H9 (cell line): ENCODE measurements at regions not wholly inside any gene's neighbourhood (a gene's known extent, or its start where the extent isn't known, plus 50 kb on each side); places are given as distances from the start of the nearest gene placed in this dataset.

Experiments used
- DNase-seq: peaks from one replicate; pipeline ENCODE4 v3.0.0-alpha.2; 2017
- H2AFZ ChIP-seq: one replicate; pipeline ENCODE4 v1.6.1; 2013; ENCODE audit warnings: mild to moderate bottlenecking, low read length, control low read depth, moderate library complexity
- H2AK5ac ChIP-seq: 2 replicates; pipeline ENCODE4 v1.6.1; 2013; ENCODE audit warnings: low read length, control low read depth, mixed read lengths; ENCODE audit not compliant: insufficient read length
- H2BK120ac ChIP-seq: one replicate; pipeline ENCODE4 v1.6.1; 2013; ENCODE audit warnings: low read depth, mild to moderate bottlenecking, low read length, control low read depth, inconsistent platforms; ENCODE audit not compliant: poor library complexity, severe bottlenecking
- H2BK12ac ChIP-seq: 2 replicates; pipeline ENCODE4 v1.6.1; 2013; ENCODE audit warnings: low read length, control low read depth, mixed read lengths, low read depth; ENCODE audit not compliant: insufficient read length
- H2BK15ac ChIP-seq: 2 replicates; pipeline ENCODE4 v1.6.1; 2013; ENCODE audit warnings: low read depth, low read length, control low read depth
- H2BK20ac ChIP-seq: one replicate; pipeline ENCODE4 v1.6.1; 2013; ENCODE audit warnings: low read depth, mild to moderate bottlenecking, low read length, control low read depth, inconsistent platforms; ENCODE audit not compliant: poor library complexity, severe bottlenecking
- H2BK5ac ChIP-seq: 2 replicates; pipeline ENCODE4 v1.6.1; 2013; ENCODE audit warnings: low read length, control low read depth, mixed read lengths; ENCODE audit not compliant: insufficient read length
- H3K14ac ChIP-seq: 2 replicates; pipeline ENCODE4 v1.6.1; 2013; ENCODE audit warnings: low read length, control low read depth; ENCODE audit not compliant: insufficient read depth
- H3K18ac ChIP-seq: 2 replicates; pipeline ENCODE4 v1.6.1; 2013; ENCODE audit warnings: low read depth, mild to moderate bottlenecking, mixed read lengths, low read length, control low read depth; ENCODE audit not compliant: insufficient read length
- H3K23ac ChIP-seq: 2 replicates; pipeline ENCODE4 v1.6.1; 2013; ENCODE audit warnings: low read length, control low read depth, mixed read lengths, low read depth; ENCODE audit not compliant: insufficient read length
- H3K23me2 ChIP-seq: 2 replicates; pipeline ENCODE4 v1.6.1; 2013; ENCODE audit warnings: low read depth, mild to moderate bottlenecking, mixed read lengths, low read length, control low read depth; ENCODE audit not compliant: insufficient read length, poor library complexity, severe bottlenecking
- H3K27ac ChIP-seq: 2 replicates; pipeline ENCODE4 v1.5.1; 2013; ENCODE audit warnings: low read length, control low read depth, mixed read lengths, low read depth; ENCODE audit not compliant: insufficient read length
- H3K27me3 ChIP-seq: 2 replicates; pipeline ENCODE4 v1.6.1; 2013; ENCODE audit warnings: low read length, control low read depth, inconsistent platforms; ENCODE audit not compliant: insufficient read depth
- H3K4ac ChIP-seq: 2 replicates; pipeline ENCODE4 v1.6.1; 2013; ENCODE audit warnings: low read depth, mild to moderate bottlenecking, control low read depth, inconsistent platforms, low read length, moderate library complexity
- H3K4me1 ChIP-seq: 2 replicates; pipeline ENCODE4 v1.6.1; 2013; ENCODE audit warnings: low read length, control low read depth, inconsistent platforms; ENCODE audit not compliant: insufficient read depth
- H3K4me2 ChIP-seq: 2 replicates; pipeline ENCODE4 v1.6.1; 2013; ENCODE audit warnings: low read length, control low read depth, mixed read lengths; ENCODE audit not compliant: insufficient read length, insufficient read depth
- H3K56ac ChIP-seq: 2 replicates; pipeline ENCODE4 v1.6.1; 2013; ENCODE audit warnings: low read depth, mild to moderate bottlenecking, mixed read lengths, low read length, control low read depth; ENCODE audit not compliant: insufficient read length
- H3K79me1 ChIP-seq: 2 replicates; pipeline ENCODE4 v1.6.1; 2013; ENCODE audit warnings: low read depth, mild to moderate bottlenecking, moderate library complexity, low read length, control low read depth, inconsistent platforms; ENCODE audit not compliant: insufficient read depth, poor library complexity, severe bottlenecking
- H3K79me2 ChIP-seq: 2 replicates; pipeline ENCODE4 v1.6.1; 2013; ENCODE audit warnings: low read length, control low read depth, inconsistent platforms; ENCODE audit not compliant: insufficient read depth
- H3K9ac ChIP-seq: 2 replicates; pipeline ENCODE4 v1.6.1; 2013; ENCODE audit warnings: low read length, control low read depth, mixed read lengths; ENCODE audit not compliant: insufficient read length; ENCODE audit errors: extremely low read depth
- H3K9me3 ChIP-seq: one replicate; pipeline ENCODE4 v1.6.1; 2013; ENCODE audit warnings: low read depth, low read length, inconsistent platforms; ENCODE audit not compliant: control insufficient read depth
- H3T11ph ChIP-seq: one replicate; pipeline ENCODE4 v1.6.1; 2013; ENCODE audit warnings: mild to moderate bottlenecking, low read length, control low read depth, inconsistent platforms
- H4K20me1 ChIP-seq: one replicate; pipeline ENCODE4 v1.6.1; 2013; ENCODE audit not compliant: control insufficient read depth, insufficient read length, insufficient read depth
- H4K5ac ChIP-seq: 2 replicates; pipeline ENCODE4 v1.6.1; 2013; ENCODE audit warnings: low read depth, mild to moderate bottlenecking, mixed read lengths, low read length, control low read depth; ENCODE audit not compliant: insufficient read length
- H4K8ac ChIP-seq: replicated peaks from 2 replicates; pipeline ENCODE4 v1.6.1; 2013; ENCODE audit warnings: low read length, control low read depth, mixed read lengths, low read depth; ENCODE audit not compliant: insufficient read length
- H4K91ac ChIP-seq: 2 replicates; pipeline ENCODE4 v1.6.1; 2013; ENCODE audit warnings: low read depth, mild to moderate bottlenecking, moderate library complexity, mixed read lengths, low read length, control low read depth; ENCODE audit not compliant: insufficient read length
- H3K27ac Mint-ChIP-seq, 3 experiments: 2 replicates in 2 of 3; 3 replicates in 1 of 3; pipeline ENCODE4 v1.8.0; 2020 to 2021; ENCODE audit warnings: mixed read lengths in 3 of 3, mild to moderate bottlenecking in 1 of 3, moderate library complexity in 1 of 3
- H3K27me3 Mint-ChIP-seq: 2 replicates; pipeline ENCODE4 v1.8.0; 2021; ENCODE audit warnings: low read depth, mild to moderate bottlenecking, moderate library complexity, mixed read lengths
- H3K36me3 Mint-ChIP-seq, 3 experiments: 2 replicates in 2 of 3; 3 replicates in 1 of 3; pipeline ENCODE4 v1.8.0; 2020 to 2021; ENCODE audit warnings: low read depth in 3 of 3, mixed read lengths in 3 of 3; ENCODE audit not compliant: insufficient read depth in 1 of 3
- H3K4me1 Mint-ChIP-seq, 2 experiments: 2 replicates each; pipeline ENCODE4 v1.8.0; 2020; ENCODE audit warnings: mixed read lengths in 2 of 2
- H3K4me3 Mint-ChIP-seq, 2 experiments: 2 replicates in 1 of 2; 3 replicates in 1 of 2; pipeline ENCODE4 v1.8.0; 2020 to 2021; ENCODE audit warnings: mild to moderate bottlenecking in 2 of 2, mixed read lengths in 2 of 2, moderate library complexity in 1 of 2
- H3K9me3 Mint-ChIP-seq, 2 experiments: 2 replicates in 1 of 2; 3 replicates in 1 of 2; pipeline ENCODE4 v1.8.0; 2020; ENCODE audit warnings: mild to moderate bottlenecking in 2 of 2, mixed read lengths in 2 of 2, moderate library complexity in 1 of 2
- WGBS: extraction: QIAGEN DNeasy Blood & Tissue Kit; methylation state at CpG from one replicate; pipeline ENCODE4 v1.1.7; 2013; ENCODE audit warnings: missing lambda C conversion rate, low lambda C conversion rate, mixed read lengths; ENCODE audit not compliant: insufficient read length; ENCODE audit errors: extremely low coverage; 5-methylcytosine and 5-hydroxymethylcytosine counted together
- TF ChIP-seq, protein P1 (sequence below): fragments of 200-600 bp; sonication (generic); conservative IDR thresholded peaks from 3 replicates; pipeline ENCODE4 v1.8.0; 2021; ENCODE audit warnings: antibody characterized with exemption, mild to moderate bottlenecking

DNA sequence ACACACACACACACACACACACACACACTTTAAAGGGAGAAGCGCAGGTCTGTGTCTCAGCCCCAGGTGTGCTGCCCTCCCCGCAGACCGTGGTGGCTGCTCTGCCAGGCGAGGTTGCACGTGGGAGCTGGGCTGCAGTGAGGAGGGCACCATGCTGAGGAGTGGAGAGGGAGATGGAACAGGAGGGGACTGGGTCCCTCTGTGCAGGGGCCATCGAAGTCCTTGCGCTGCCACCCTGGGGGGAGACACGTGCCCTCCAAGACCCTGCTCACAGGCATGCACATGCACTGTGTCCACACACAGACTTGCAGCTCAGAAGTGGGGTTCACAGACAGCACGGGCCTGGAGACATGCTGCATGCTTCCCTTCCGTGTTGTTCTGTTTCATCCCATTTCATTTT lies 65.5 kb upstream of the HGFAC start:
- H2BK12ac ChIP-seq, result no peak overlapping the region
- H3K27me3 ChIP-seq, result no peaks in the 10 kb centered on the region; the same call in 1 of the 2 replicates
- no peak overlapping the region for H4K5ac ChIP-seq
- no peak overlapping the region for H3K18ac ChIP-seq
- no peak overlapping the region for H3K56ac ChIP-seq
- no peaks in the 10 kb centered on the region for H3K79me2 ChIP-seq
- H3K9ac ChIP-seq, result no peak overlapping the region
- H3K4me2 ChIP-seq, result no peak overlapping the region
- Mint-ChIP-seq H3K4me3 (no peak overlapping the region), H3K27ac (no peak overlapping the region), H3K4me1 (peaks cover 14% of the 10 kb centered on the region in 2 experiments), H3K27me3 (peaks cover 9% of the 10 kb centered on the region), H3K9me3 (peaks cover 26 to 29% of the 10 kb centered on the region in 2 experiments), H3K36me3 (peaks cover 19 to 37% (median 29%) of the 10 kb centered on the region in 3 experiments; a peak in 6 of 7 replicates)
- no peak overlapping the region for H3K23ac ChIP-seq
- peaks cover 3% of the 10 kb centered on the region for H3K23me2 ChIP-seq
- no peak overlapping the region for H3K27ac ChIP-seq
- no peak overlapping the region for H2BK120ac ChIP-seq
- no peak overlapping the region for H4K91ac ChIP-seq
- H2AFZ ChIP-seq, result no peak overlapping the region
- H2BK5ac ChIP-seq, result no peak overlapping the region
- no peak overlapping the region for H4K8ac ChIP-seq
- DNase-seq, result no peak
- H2AK5ac ChIP-seq, result no peak overlapping the region
- H3T11ph ChIP-seq, result no peak overlapping the region
- no peak overlapping the region for H2BK20ac ChIP-seq
- WGBS, result no CpG with 5 or more reads among the region's 10 CpGs
- no peak overlapping the region for H3K4ac ChIP-seq
- TF ChIP-seq, protein P1, sequence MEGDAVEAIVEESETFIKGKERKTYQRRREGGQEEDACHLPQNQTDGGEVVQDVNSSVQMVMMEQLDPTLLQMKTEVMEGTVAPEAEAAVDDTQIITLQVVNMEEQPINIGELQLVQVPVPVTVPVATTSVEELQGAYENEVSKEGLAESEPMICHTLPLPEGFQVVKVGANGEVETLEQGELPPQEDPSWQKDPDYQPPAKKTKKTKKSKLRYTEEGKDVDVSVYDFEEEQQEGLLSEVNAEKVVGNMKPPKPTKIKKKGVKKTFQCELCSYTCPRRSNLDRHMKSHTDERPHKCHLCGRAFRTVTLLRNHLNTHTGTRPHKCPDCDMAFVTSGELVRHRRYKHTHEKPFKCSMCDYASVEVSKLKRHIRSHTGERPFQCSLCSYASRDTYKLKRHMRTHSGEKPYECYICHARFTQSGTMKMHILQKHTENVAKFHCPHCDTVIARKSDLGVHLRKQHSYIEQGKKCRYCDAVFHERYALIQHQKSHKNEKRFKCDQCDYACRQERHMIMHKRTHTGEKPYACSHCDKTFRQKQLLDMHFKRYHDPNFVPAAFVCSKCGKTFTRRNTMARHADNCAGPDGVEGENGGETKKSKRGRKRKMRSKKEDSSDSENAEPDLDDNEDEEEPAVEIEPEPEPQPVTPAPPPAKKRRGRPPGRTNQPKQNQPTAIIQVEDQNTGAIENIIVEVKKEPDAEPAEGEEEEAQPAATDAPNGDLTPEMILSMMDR, result no peak
- peaks cover 8% of the 10 kb centered on the region for H3K9me3 ChIP-seq
- H4K20me1 ChIP-seq, result no peaks in the 10 kb centered on the region
- no peak overlapping the region for H2BK15ac ChIP-seq
- H3K4me1 ChIP-seq, result peaks cover 4% of the 10 kb centered on the region; the same call in 1 of the 2 replicates
- H3K79me1 ChIP-seq, result no peaks in the 10 kb centered on the region
- H3K14ac ChIP-seq, result no peak overlapping the region; the same call in 1 of the 2 replicates
